HuH-7 (cell line): ENCODE measurements at regions not wholly inside any gene's neighbourhood (a gene's known extent, or its start where the extent isn't known, plus 50 kb on each side); places are given as distances from the start of the nearest gene placed in this dataset.
"Not testable (repeated sequence)": the region's sequence is repeated elsewhere in the genome, so short reads cannot be mapped to it uniquely, and the experiment has no call there.

Experiments used
- DNase-seq: peaks from one replicate; pipeline ENCODE4 v3.0.0; 2011; ENCODE audit warnings: low spot score

- no peak for DNase-seq
Measured at GRCh38 chr3:82618594-82618993, 857.1 kb upstream of the GBE1 start.

- DNase-seq: no peak
Measured at GRCh38 chr3:82610236-82610635, 848.8 kb upstream of the GBE1 start.

GRCh38 chr3:82607391-82607790 is 845.9 kb upstream of the GBE1 start:
- DNase-seq: no peak

GRCh38 chr3:82596805-82597204 is 835.4 kb upstream of the GBE1 start:
- DNase-seq: no peak

GRCh38 chr3:82595530-82595929 is 834.1 kb upstream of the GBE1 start:
- DNase-seq: no peak

GRCh38 chr3:82587174-82587573 is 825.7 kb upstream of the GBE1 start:
- DNase-seq: peak; percentile 3

GRCh38 chr3:82586414-82586813 is 825.0 kb upstream of the GBE1 start:
- DNase-seq: no peak

- not testable (repeated sequence) for DNase-seq
Measured at GRCh38 chr3:82586002-82586401, 824.6 kb upstream of the GBE1 start.

GRCh38 chr3:82585591-82585990 is 824.1 kb upstream of the GBE1 start:
- DNase-seq: not testable (repeated sequence)

- not testable (repeated sequence) for DNase-seq
Measured at GRCh38 chr3:82584861-82585260, 823.4 kb upstream of the GBE1 start.

GRCh38 chr3:82584415-82584814 is 823.0 kb upstream of the GBE1 start:
- DNase-seq: not testable (repeated sequence)

- peak; percentile 1 for DNase-seq
Measured at GRCh38 chr3:82581350-82581749, 819.9 kb upstream of the GBE1 start.

GRCh38 chr3:82572721-82573120 is 811.3 kb upstream of the GBE1 start:
- DNase-seq: no peak

- DNase-seq: no peak
Measured at GRCh38 chr3:82568776-82569338, 807.4 kb upstream of the GBE1 start.

GRCh38 chr3:82567029-82567600 is 805.7 kb upstream of the GBE1 start:
- DNase-seq: no peak

- DNase-seq: no peak
Measured at GRCh38 chr3:82562896-82563295, 801.5 kb upstream of the GBE1 start.

- no peak for DNase-seq
Measured at GRCh38 chr3:82561784-82562183, 800.3 kb upstream of the GBE1 start.

- no peak for DNase-seq
Measured at GRCh38 chr3:82558081-82558480, 796.6 kb upstream of the GBE1 start.

GRCh38 chr3:82556113-82556512 is 794.7 kb upstream of the GBE1 start:
- no peak for DNase-seq

GRCh38 chr3:82542556-82542955 is 781.1 kb upstream of the GBE1 start:
- not testable (repeated sequence) for DNase-seq

GRCh38 chr3:82521657-82522056 is 760.2 kb upstream of the GBE1 start:
- DNase-seq: no peak

GRCh38 chr3:82520846-82521245 is 759.4 kb upstream of the GBE1 start:
- DNase-seq: no peak

- no peak for DNase-seq
Measured at GRCh38 chr3:82509951-82510603, 748.6 kb upstream of the GBE1 start.
